Esophagus squamous epithelium (tissue), 5 donors: ENCODE measurements at regions not wholly inside any gene's neighbourhood (a gene's known extent, or its start where the extent isn't known, plus 50 kb on each side); places are given as distances from the start of the nearest gene placed in this dataset.

Source experiments
- DNase-seq: peaks from one replicate; lab custom pipeline; 2025; lab: John Stamatoyannopoulos, UW
- H3K27ac ChIP-seq, 4 donors: fragments of 200-600 bp; sonication (generic); one replicate each; pipeline ENCODE4 v1.5.1; 2016 to 2019; ENCODE audit warnings: mild to moderate bottlenecking in 1 of 4
- H3K27me3 ChIP-seq, 4 donors: fragments of 200-600 bp; sonication (generic); 1 replicate in 3 of 4; 2 replicates in 1 of 4; pipeline versions ENCODE4 v1.5.1 to v1.6.0; 2017 to 2021; ENCODE audit warnings: antibody characterized with exemption in 1 of 4
- H3K36me3 ChIP-seq, 3 donors: fragments of 200-600 bp; sonication (generic); one replicate each; pipeline ENCODE4 v1.5.1; 2016 to 2019
- H3K4me1 ChIP-seq, 3 donors: fragments of 200-600 bp; sonication (generic); one replicate each; pipeline ENCODE4 v1.5.1; 2017 to 2019
- H3K4me3 ChIP-seq, 4 donors: fragments of 200-600 bp; sonication (generic); 1 replicate in 3 of 4; 2 replicates in 1 of 4; pipeline ENCODE4 v1.5.1; 2016 to 2019; ENCODE audit warnings: mild to moderate bottlenecking in 2 of 4, moderate library complexity in 1 of 4
- H3K9me3 ChIP-seq, 3 donors: fragments of 200-600 bp; sonication (generic); one replicate each; pipeline ENCODE4 v1.5.1; 2016 to 2019
- POLR2A ChIP-seq, 4 donors: fragments of 450-650 bp; IDR thresholded peaks; one replicate each; pipeline ENCODE4 v1.6.1; 2017; ENCODE audit warnings: antibody characterized with exemption in 4 of 4, mild to moderate bottlenecking in 4 of 4, moderate library complexity in 3 of 4
- WGBS, 2 donors: methylation state at CpG; one replicate each; pipeline ENCODE4 v1.1.5; 2018; 5-methylcytosine and 5-hydroxymethylcytosine counted together
- intact Hi-C: fragments of 100-400 bp; cut with DNase I; formaldehyde crosslinking; loops from one replicate; pipeline ENCODE4 v1.15.0; 2022
- TF ChIP-seq, protein P1 (sequence below), 6 experiments: fragments of 450-650 bp in 4 of 6; fragments of 200-600 bp in 2 of 6; sonication (generic) in 2 of 6; IDR thresholded peaks; one replicate each; pipeline ENCODE4 v1.5.1; 2016 to 2019; ENCODE audit warnings: antibody characterized with exemption in 6 of 6, mild to moderate bottlenecking in 4 of 6, moderate library complexity in 4 of 6
- donor health status: DM: yes; HTN: yes; CAD: no.

DNA sequence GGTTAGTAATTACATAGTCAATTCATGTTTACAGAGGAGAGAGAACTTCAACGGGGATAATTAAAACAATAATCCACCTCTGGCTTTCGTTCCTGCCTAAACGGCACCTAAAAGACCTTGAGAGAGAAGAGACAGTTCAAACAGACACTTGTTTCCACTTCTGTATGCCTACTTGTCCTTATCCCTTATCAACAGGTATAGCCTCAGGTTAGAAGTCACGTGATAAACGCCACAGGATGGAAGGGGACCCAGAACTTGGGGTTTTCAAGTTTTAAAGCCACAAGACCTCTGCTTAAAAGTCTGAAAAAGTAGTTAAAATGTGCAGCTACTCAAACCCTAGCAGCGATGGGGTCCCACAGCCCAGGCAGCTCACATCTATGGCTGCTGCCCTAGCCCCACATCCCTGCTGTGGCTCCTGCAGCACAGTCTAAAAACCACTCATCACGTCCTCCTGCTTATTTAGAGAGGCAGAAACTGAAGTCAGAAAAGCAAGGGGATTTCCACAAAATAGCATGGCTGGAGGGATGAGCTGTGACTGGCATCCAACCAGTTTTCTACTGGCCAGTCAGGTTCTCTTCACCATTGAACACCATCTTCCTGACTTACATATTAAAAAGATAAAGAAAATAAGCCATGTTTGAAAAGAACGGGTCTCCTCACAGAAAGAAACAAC is 51.2 kb upstream of the SEC16B start:
- no peak for DNase-seq
- Histone ChIP-seq H3K9me3 (peaks cover 0 to 7% (median 0%) of the 10 kb centered on the region in 3 donors), H3K36me3 (peaks cover 0 to 68% (median 0%) of the 10 kb centered on the region in 3 donors), H3K4me1 (no peaks in the 10 kb centered on the region), H3K4me3 (no peak overlapping the region), H3K27me3 (no peaks in the 10 kb centered on the region), H3K27ac (no peak overlapping the region)
- TF ChIP-seq POLR2A (IDR thresholded peaks at IDR 0.05): no peak
- TF ChIP-seq, protein P1, sequence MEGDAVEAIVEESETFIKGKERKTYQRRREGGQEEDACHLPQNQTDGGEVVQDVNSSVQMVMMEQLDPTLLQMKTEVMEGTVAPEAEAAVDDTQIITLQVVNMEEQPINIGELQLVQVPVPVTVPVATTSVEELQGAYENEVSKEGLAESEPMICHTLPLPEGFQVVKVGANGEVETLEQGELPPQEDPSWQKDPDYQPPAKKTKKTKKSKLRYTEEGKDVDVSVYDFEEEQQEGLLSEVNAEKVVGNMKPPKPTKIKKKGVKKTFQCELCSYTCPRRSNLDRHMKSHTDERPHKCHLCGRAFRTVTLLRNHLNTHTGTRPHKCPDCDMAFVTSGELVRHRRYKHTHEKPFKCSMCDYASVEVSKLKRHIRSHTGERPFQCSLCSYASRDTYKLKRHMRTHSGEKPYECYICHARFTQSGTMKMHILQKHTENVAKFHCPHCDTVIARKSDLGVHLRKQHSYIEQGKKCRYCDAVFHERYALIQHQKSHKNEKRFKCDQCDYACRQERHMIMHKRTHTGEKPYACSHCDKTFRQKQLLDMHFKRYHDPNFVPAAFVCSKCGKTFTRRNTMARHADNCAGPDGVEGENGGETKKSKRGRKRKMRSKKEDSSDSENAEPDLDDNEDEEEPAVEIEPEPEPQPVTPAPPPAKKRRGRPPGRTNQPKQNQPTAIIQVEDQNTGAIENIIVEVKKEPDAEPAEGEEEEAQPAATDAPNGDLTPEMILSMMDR (IDR thresholded peaks at IDR 0.05): no peak
- intact Hi-C loops: no loop called here
- 65 to 67% methylated on average over 8 of the region's 8 CpGs for WGBS, 2 donors

DNA sequence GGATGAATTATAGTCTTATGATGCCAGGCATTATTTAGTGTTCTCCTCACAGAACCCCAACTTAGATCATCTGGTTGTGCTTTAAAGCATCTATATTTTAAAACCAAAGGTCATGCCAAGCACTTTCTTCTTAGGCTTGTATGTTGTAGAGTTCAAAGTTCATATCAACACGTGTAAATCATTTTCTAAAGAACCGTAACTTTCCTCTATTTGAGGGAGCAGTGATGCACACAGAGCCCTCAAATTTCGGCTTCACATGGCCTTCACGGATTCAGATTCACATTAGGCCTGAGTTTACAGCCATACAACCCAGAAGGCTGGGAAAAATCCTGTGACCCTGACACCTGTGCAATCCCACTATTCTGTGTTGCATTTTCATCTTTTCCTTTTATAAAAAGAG is 52.1 kb upstream of the SEC16B start:
- no peaks in the 10 kb centered on the region for H3K4me1 ChIP-seq
- H3K9me3 ChIP-seq: peaks cover 0 to 7% (median 0%) of the 10 kb centered on the region in 3 donors
- no peak for TF ChIP-seq POLR2A (IDR thresholded peaks at IDR 0.05)
- TF ChIP-seq, protein P1 (IDR thresholded peaks at IDR 0.05): no peak
- intact Hi-C loops: no loop called here
- H3K27ac ChIP-seq: no peak overlapping the region
- H3K27me3 ChIP-seq: no peaks in the 10 kb centered on the region
- WGBS, 2 donors: 81 to 86% methylated on average over 4 of the region's 4 CpGs
- H3K4me3 ChIP-seq: no peak overlapping the region
- no peak for DNase-seq
- H3K36me3 ChIP-seq: peaks cover 0 to 67% (median 0%) of the 10 kb centered on the region in 3 donors

DNA sequence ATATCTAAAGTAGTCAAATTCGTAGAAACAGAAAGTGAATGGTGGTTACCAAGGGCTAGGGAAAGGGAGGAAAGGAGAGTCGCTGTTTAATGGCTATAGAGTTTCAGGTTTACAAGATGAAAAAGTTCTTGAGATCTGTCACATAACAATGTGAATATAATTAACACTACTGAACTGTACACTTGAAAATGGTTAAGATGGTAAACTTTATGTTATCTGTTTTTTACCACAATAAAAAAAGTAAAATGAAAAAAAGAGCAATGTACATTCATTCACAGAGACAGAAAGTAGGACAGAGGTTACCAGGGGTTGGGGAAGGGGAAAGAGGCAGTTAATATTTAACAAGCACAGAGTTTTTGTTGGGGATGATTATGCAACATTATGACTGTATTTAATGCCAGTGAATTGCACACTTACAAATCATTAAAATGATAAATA is 53.3 kb upstream of the SEC16B start:
- Histone ChIP-seq H3K36me3 (peaks cover 0 to 59% (median 0%) of the 10 kb centered on the region in 3 donors), H3K4me3 (no peak overlapping the region), H3K9me3 (no peaks in the 10 kb centered on the region), H3K4me1 (no peaks in the 10 kb centered on the region), H3K27me3 (no peaks in the 10 kb centered on the region), H3K27ac (no peak overlapping the region)
- intact Hi-C loops: no loop called here
- 71 to 78% methylated on average over 2 of the region's 2 CpGs for WGBS, 2 donors
- no peak for TF ChIP-seq POLR2A (IDR thresholded peaks at IDR 0.05)
- TF ChIP-seq, protein P1 (IDR thresholded peaks at IDR 0.05): no peak
- DNase-seq: no peak

DNA sequence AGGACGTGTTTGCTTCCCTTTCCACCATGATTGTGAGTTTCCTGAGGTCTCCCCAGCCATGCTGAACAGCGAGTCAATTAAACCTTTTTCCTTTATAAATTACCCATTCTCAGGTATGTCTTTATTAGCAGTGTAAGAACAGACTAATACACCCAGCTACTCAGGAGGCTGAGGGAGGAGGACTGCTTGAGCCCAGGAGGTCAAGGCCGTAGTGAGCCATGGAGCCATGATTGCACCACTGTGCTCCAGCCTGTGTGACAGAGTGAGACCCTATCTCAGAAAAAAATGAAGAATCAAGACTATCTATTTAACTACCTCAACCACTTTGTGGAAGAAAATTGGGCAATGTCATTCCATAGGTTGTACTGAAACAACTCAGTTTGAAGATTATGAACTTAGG is 54.6 kb upstream of the SEC16B start:
- Histone ChIP-seq H3K4me3 (no peak overlapping the region), H3K27me3 (no peaks in the 10 kb centered on the region), H3K4me1 (no peaks in the 10 kb centered on the region), H3K9me3 (no peaks in the 10 kb centered on the region), H3K27ac (no peak overlapping the region), H3K36me3 (peaks cover 0 to 46% (median 0%) of the 10 kb centered on the region in 3 donors)
- no peak for DNase-seq
- TF ChIP-seq, protein P1 (IDR thresholded peaks at IDR 0.05): no peak
- no peak for TF ChIP-seq POLR2A (IDR thresholded peaks at IDR 0.05)
- intact Hi-C loops: no loop called here
- WGBS, 2 donors: 91 to 93% methylated on average over 3 of the region's 3 CpGs

DNA sequence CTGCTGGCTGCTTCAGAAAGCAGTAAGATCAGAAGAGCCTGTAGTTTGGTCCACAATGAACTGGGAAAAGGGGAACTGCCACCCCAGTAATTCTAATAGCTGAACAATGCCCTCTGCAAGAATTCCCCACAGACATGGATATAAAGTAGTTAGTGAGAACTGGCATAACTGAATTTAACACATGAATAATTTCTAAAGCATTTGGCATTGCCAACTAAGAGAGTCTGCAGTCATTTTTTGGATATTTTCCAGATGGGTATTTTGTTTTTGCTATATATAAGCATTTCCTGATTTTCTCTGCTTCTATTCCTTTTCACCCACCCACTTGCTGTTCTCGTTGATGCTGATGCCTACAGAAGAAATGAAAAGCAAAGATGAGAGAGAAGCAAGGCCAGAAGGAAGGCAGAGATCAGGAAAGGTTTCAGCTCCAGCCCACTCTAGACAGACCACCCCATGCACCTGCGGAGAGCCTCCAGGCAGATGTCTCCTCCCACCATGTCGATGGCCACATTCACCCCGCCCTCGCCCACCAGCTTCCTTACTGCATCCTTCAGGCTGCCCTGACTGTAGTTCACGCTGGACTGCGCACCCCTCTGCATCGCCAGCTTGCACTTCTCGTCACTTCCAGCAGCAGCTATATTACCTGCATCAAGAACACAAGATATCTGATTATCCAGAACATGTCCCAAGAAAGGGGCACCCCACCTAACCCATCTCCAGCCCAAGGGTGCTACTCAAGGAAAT is 55.9 kb upstream of the SEC16B start:
- Histone ChIP-seq H3K36me3 (peaks cover 0 to 46% (median 0%) of the 10 kb centered on the region in 3 donors), H3K4me1 (no peaks in the 10 kb centered on the region), H3K4me3 (no peak overlapping the region), H3K27ac (no peak overlapping the region), H3K9me3 (no peaks in the 10 kb centered on the region), H3K27me3 (no peaks in the 10 kb centered on the region)
- no peak for DNase-seq
- TF ChIP-seq, protein P1 (IDR thresholded peaks at IDR 0.05): no peak
- TF ChIP-seq POLR2A (IDR thresholded peaks at IDR 0.05): no peak
- intact Hi-C loops: no loop called here
- 78 to 89% methylated on average over 5 to 9 of the region's 9 CpGs for WGBS, 2 donors
